Keratinocyte (primary cell): ENCODE measurements at regions not wholly inside any gene's neighbourhood (a gene's known extent, or its start where the extent isn't known, plus 50 kb on each side); places are given as distances from the start of the nearest gene placed in this dataset.

Source experiments
- DNase-seq: peaks from one replicate; pipeline ENCODE4 v3.0.0-alpha.2; 2011; ENCODE audit warnings: low read depth, missing footprints, low spot score
- FAIRE-seq: peaks from 2 replicates; lab custom pipeline; 2011; peaks lifted over from hg19 to GRCh38; lab: Jason Lieb, UNC
- H2AFZ ChIP-seq: 2 replicates; pipeline ENCODE4 v1.6.0; 2012; ENCODE audit warnings: low read length, control low read depth, inconsistent platforms; ENCODE audit not compliant: control insufficient read depth
- H3K27ac ChIP-seq: 2 replicates; pipeline ENCODE4 v1.5.1; 2011; ENCODE audit warnings: low read length; ENCODE audit not compliant: control insufficient read depth, insufficient read depth
- H3K27me3 ChIP-seq: 3 replicates; pipeline ENCODE4 v1.6.0; 2011; ENCODE audit warnings: low read length; ENCODE audit not compliant: control insufficient read depth, insufficient read depth; ENCODE audit errors: extremely low read depth
- H3K36me3 ChIP-seq, 2 experiments: 2 replicates in 1 of 2; 3 replicates in 1 of 2; pipeline ENCODE4 v1.5.1; 2011; ENCODE audit warnings: low read length in 2 of 2, mild to moderate bottlenecking in 1 of 2; ENCODE audit not compliant: control insufficient read depth in 2 of 2, insufficient read depth in 2 of 2; ENCODE audit errors: extremely low read depth in 1 of 2
- H3K4me1 ChIP-seq: 3 replicates; pipeline ENCODE4 v1.5.1; 2011; ENCODE audit warnings: low read length; ENCODE audit not compliant: control insufficient read depth, insufficient read depth; ENCODE audit errors: extremely low read depth
- H3K4me2 ChIP-seq: 3 replicates; pipeline ENCODE4 v1.6.0; 2011; ENCODE audit warnings: low read depth, low read length; ENCODE audit not compliant: control insufficient read depth, insufficient read depth; ENCODE audit errors: extremely low read depth
- H3K4me3 ChIP-seq, 3 experiments: fragments of 200-600 bp in 1 of 3; sonication (generic) in 1 of 3; 2 replicates in 2 of 3; 3 replicates in 1 of 3; pipeline ENCODE4 v1.5.1; 2011 to 2016; ENCODE audit warnings: low read length in 3 of 3, mild to moderate bottlenecking in 3 of 3, control low read depth in 2 of 3, inconsistent platforms in 1 of 3, low read depth in 1 of 3, mixed read lengths in 1 of 3, mixed run types in 1 of 3, moderate library complexity in 1 of 3; ENCODE audit not compliant: control insufficient read depth in 2 of 3, insufficient read depth in 2 of 3; ENCODE audit errors: extremely low read depth in 1 of 3
- H3K79me2 ChIP-seq: 2 replicates; pipeline ENCODE4 v1.6.0; 2012; ENCODE audit warnings: low read length; ENCODE audit not compliant: control insufficient read depth, insufficient read depth
- H3K9ac ChIP-seq: 3 replicates; pipeline ENCODE4 v1.6.0; 2011; ENCODE audit warnings: low read length; ENCODE audit not compliant: control insufficient read depth, insufficient read depth; ENCODE audit errors: extremely low read depth
- H3K9me1 ChIP-seq: 3 replicates; pipeline ENCODE4 v1.6.0; 2011; ENCODE audit warnings: low read length; ENCODE audit not compliant: control insufficient read depth, insufficient read depth; ENCODE audit errors: extremely low read depth
- H3K9me3 ChIP-seq: 2 replicates; pipeline ENCODE4 v1.5.1; 2012; ENCODE audit warnings: low read depth, low read length; ENCODE audit not compliant: control insufficient read depth
- H4K20me1 ChIP-seq: 3 replicates; pipeline ENCODE4 v1.6.0; 2011; ENCODE audit warnings: low read length; ENCODE audit not compliant: control insufficient read depth, insufficient read depth; ENCODE audit errors: extremely low read depth
- CTCF ChIP-seq, 3 experiments: IDR thresholded peaks in 1 of 3; conservative IDR thresholded peaks in 1 of 3; optimal IDR thresholded peaks in 1 of 3; 2 replicates in 2 of 3; 3 replicates in 1 of 3; pipeline versions ENCODE3 to v1.5.1; 2011; ENCODE audit warnings: low read length in 3 of 3, mild to moderate bottlenecking in 3 of 3, moderate library complexity in 2 of 3, control low read depth in 1 of 3, inconsistent platforms in 1 of 3; ENCODE audit not compliant: insufficient read depth in 2 of 3; ENCODE audit errors: extremely low read depth in 1 of 3
- EZH2 ChIP-seq: IDR thresholded peaks from one replicate; pipeline ENCODE4 v1.6.1; 2012; ENCODE audit warnings: inconsistent platforms, mild to moderate bottlenecking, low read length, moderate library complexity
- dilution Hi-C: fragments of 300-500 bp; cut with MboI; formaldehyde crosslinking; loops from one replicate; pipeline ENCODE4 v1.7.0; 2020; ENCODE audit warnings: low sequenced_read_pairs; ENCODE audit not compliant: extremely low pct_ligation_motif_present

DNA sequence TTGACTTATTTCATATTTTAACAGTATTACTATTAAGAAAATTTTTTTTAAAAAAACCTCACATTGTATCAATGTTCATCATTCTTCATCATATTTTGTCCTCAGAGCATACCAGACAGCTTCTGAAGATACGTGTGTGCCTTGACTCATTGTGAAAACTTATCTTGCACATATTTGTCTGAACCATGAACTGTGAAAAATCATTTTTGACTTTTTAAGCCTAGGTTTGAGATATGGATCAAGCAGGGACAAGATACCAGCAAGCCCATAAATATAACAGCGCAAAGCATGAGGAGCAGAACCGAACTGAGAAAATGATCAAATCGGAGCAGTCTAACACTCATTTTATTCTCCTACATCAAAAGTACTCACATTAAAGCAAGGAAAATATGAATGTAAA lies 506.0 kb downstream of the BRINP3 start:
- Histone ChIP-seq H3K27ac (no peak overlapping the region), H3K9me1 (no peaks in the 10 kb centered on the region), H3K9me3 (no peaks in the 10 kb centered on the region), H3K36me3 (no peaks in the 10 kb centered on the region), H4K20me1 (no peaks in the 10 kb centered on the region), H2AFZ (no peak overlapping the region), H3K4me2 (no peak overlapping the region), H3K79me2 (no peaks in the 10 kb centered on the region), H3K4me1 (no peaks in the 10 kb centered on the region), H3K9ac (no peak overlapping the region), H3K27me3 (no peaks in the 10 kb centered on the region), H3K4me3 (no peak overlapping the region)
- dilution Hi-C loops, result no loop called here
- FAIRE-seq (no peak), DNase-seq (no peak)
- TF ChIP-seq EZH2 (no peak), CTCF (optimal IDR thresholded peaks at IDR 0.05 in 1 of 3, IDR thresholded peaks at IDR 0.05 in 1 of 3, conservative IDR thresholded peaks at IDR 0.05 in 1 of 3; ENCODE audit: extremely low read depth in 1 of 3, insufficient read depth in 2 of 3, low read length in 3 of 3) (no peak)

DNA sequence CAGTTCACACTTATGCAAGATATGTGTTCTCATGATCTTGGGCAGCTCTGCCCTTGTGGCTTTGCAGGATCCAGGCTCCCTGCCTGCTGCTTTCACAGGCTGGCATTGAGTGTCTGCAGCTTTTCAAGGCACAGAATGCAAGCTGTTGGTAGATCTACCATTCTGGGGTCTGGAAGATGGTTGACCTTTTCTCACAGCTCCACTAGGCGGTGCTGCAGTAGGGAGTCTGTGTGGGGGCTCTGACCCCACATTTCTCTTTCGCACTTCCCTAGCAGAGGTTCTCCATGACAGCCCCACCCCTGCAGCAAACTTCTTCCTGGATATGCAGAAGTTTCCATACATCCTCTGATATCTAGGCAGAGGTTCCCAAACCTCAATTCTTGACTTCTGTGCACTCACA lies 500.5 kb downstream of the BRINP3 start:
- H3K4me2 ChIP-seq, result no peak overlapping the region
- no peak overlapping the region for H2AFZ ChIP-seq
- TF ChIP-seq EZH2 (no peak), CTCF (optimal IDR thresholded peaks at IDR 0.05 in 1 of 3, IDR thresholded peaks at IDR 0.05 in 1 of 3, conservative IDR thresholded peaks at IDR 0.05 in 1 of 3; ENCODE audit: extremely low read depth in 1 of 3, insufficient read depth in 2 of 3, low read length in 3 of 3) (no peak)
- no peaks in the 10 kb centered on the region for H3K79me2 ChIP-seq
- no peaks in the 10 kb centered on the region for H3K4me1 ChIP-seq
- H3K27me3 ChIP-seq, result no peaks in the 10 kb centered on the region
- H3K9me3 ChIP-seq, result no peaks in the 10 kb centered on the region
- H4K20me1 ChIP-seq, result no peaks in the 10 kb centered on the region
- no peak overlapping the region for H3K27ac ChIP-seq
- no peak overlapping the region for H3K4me3 ChIP-seq
- dilution Hi-C loops, result no loop called here
- no peaks in the 10 kb centered on the region for H3K9me1 ChIP-seq
- H3K9ac ChIP-seq, result no peak overlapping the region
- no peaks in the 10 kb centered on the region for H3K36me3 ChIP-seq
- no peak for FAIRE-seq
- DNase-seq, result no peak
